Heart left ventricle (tissue), 13 donors: ENCODE measurements at regions not wholly inside any gene's neighbourhood (a gene's known extent, or its start where the extent isn't known, plus 50 kb on each side); places are given as distances from the start of the nearest gene placed in this dataset.

Experiments
- POLR2A ChIP-seq, 2 donors: fragments of 450-650 bp; IDR thresholded peaks; one replicate each; pipeline ENCODE4 v1.6.1; 2017; ENCODE audit warnings: antibody characterized with exemption in 2 of 2, mild to moderate bottlenecking in 2 of 2, moderate library complexity in 2 of 2
- TF ChIP-seq, protein P1 (sequence below), 12 donors: fragments of 200-600 bp; sonication (generic) in 4 of 12; IDR thresholded peaks; one replicate each; pipeline versions ENCODE4 v1.5.0 to v1.8.0; 2018 to 2022; ENCODE audit warnings: antibody characterized with exemption in 12 of 12, mild to moderate bottlenecking in 5 of 12
- donor health status: ischemic (EF 13 %, LVEDD 7.1; RV severe dilation, severe dysfunction).
- donor health status: DM: no; HTN: yes; CAD: no.
- donor health status: DM: no; HTN: no; CAD: no.
- donor health status: ischemic (EF 25% LVEDD 6.9; RV normal size, moderate dysfunction).
- donor health status: ischemic (EF 25% LVEDD 5.7; RV mildly dilated, moderate dysfunction).
- donor health status: ischemic (EF 35%, LVEDD 5.7; RV mildly dilated, moderate dysfunction).
- donor health status: nonischemic (EF 11% LVEDD 7.7; RV severe dilation, severe dysfunction).
- donor health status: DM: yes; HTN: yes; CAD: no.
- donor health status: PGD.
- donor health status: ischemic (EF 29% LVEDD 5.4; RV normal size, mild dysfunction).
- donor health status: nonischemic (EF 23%, LVEDD 6.1; RV moderate dilation, normal function).

DNA sequence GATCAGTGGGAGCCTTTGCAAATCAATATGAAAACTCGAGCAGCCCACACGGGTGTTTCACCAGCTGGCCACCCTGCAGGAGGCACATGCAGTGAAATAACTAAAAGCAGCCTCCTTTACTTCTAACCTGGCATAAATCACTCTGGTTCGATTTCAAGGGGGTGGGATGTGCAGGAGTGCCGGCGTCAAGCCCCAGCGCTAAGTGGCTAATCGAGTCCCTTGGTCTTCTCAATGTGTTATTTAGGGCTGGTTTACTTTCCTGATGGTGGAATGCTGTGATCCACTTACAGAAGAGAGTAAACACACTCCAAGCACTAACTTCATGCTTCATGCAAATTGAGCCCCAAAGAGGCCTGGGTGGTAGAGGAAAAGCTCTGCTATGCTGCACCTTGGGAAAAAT lies 109.4 kb downstream of the TMEM174 start:
- TF ChIP-seq, protein P1, sequence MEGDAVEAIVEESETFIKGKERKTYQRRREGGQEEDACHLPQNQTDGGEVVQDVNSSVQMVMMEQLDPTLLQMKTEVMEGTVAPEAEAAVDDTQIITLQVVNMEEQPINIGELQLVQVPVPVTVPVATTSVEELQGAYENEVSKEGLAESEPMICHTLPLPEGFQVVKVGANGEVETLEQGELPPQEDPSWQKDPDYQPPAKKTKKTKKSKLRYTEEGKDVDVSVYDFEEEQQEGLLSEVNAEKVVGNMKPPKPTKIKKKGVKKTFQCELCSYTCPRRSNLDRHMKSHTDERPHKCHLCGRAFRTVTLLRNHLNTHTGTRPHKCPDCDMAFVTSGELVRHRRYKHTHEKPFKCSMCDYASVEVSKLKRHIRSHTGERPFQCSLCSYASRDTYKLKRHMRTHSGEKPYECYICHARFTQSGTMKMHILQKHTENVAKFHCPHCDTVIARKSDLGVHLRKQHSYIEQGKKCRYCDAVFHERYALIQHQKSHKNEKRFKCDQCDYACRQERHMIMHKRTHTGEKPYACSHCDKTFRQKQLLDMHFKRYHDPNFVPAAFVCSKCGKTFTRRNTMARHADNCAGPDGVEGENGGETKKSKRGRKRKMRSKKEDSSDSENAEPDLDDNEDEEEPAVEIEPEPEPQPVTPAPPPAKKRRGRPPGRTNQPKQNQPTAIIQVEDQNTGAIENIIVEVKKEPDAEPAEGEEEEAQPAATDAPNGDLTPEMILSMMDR (IDR thresholded peaks at IDR 0.05): no peak
- TF ChIP-seq POLR2A (IDR thresholded peaks at IDR 0.05): no peak
